Peyer's patch (tissue), 4 donors: ENCODE measurements at regions not wholly inside any gene's neighbourhood (a gene's known extent, or its start where the extent isn't known, plus 50 kb on each side); places are given as distances from the start of the nearest gene placed in this dataset.

ENCODE experiments used
- DNase-seq, 3 donors: peaks; one replicate each; pipeline ENCODE4 v3.0.0-alpha.2; 2017 to 2019
- H3K27ac ChIP-seq, 4 donors: fragments of 200-600 bp; sonication (generic); one replicate each; pipeline ENCODE4 v1.5.1; 2016 to 2019
- H3K27me3 ChIP-seq, 2 donors: fragments of 200-600 bp; sonication (generic); one replicate each; pipeline ENCODE4 v1.5.1; 2019
- H3K36me3 ChIP-seq, 3 donors: fragments of 200-600 bp; sonication (generic); one replicate each; pipeline ENCODE4 v1.5.1; 2016 to 2019
- H3K4me1 ChIP-seq, 4 donors: fragments of 200-600 bp; sonication (generic); one replicate each; pipeline ENCODE4 v1.5.1; 2016 to 2019
- H3K4me3 ChIP-seq, 4 donors: fragments of 200-600 bp; sonication (generic); 1 replicate in 3 of 4; 2 replicates in 1 of 4; pipeline ENCODE4 v1.5.1; 2016 to 2019; ENCODE audit warnings: mild to moderate bottlenecking in 1 of 4
- H3K9me3 ChIP-seq, 4 donors: fragments of 200-600 bp; sonication (generic); one replicate each; pipeline ENCODE4 v1.5.1; 2016 to 2019; ENCODE audit warnings: mild to moderate bottlenecking in 1 of 4
- POLR2A ChIP-seq, 2 donors: fragments of 450-650 bp; IDR thresholded peaks; one replicate each; pipeline ENCODE4 v1.5.1; 2017; ENCODE audit warnings: antibody characterized with exemption in 2 of 2, mild to moderate bottlenecking in 2 of 2, moderate library complexity in 2 of 2
- TF ChIP-seq, protein P1 (sequence below), 6 experiments: fragments of 450-650 bp in 4 of 6; fragments of 200-600 bp in 2 of 6; sonication (generic) in 1 of 6; IDR thresholded peaks; one replicate each; pipeline ENCODE4 v1.5.1; 2017 to 2019; ENCODE audit warnings: antibody characterized with exemption in 6 of 6, mild to moderate bottlenecking in 3 of 6, moderate library complexity in 1 of 6

DNA sequence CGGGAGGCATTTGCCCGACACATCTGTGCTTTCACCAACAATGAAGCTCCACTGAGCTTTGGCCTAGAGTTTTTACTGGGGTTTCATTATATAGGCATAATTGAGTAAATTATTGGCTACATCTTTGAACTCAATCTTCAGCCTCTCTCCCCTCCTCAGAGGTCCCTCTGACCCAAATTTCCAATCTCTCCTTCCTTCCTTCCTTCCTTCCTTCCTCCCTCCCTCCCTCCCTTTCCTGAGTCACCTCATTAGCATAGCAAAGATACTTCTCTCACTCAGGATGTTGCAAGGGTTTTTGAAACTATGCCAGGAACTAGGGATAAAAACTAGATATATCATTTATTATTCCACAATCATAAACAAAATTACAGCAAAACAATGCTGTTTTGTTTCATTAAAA is 202.8 kb upstream of the PRNP start:
- H3K36me3 ChIP-seq: no peaks in the 10 kb centered on the region
- H3K4me1 ChIP-seq: no peaks in the 10 kb centered on the region
- no peaks in the 10 kb centered on the region for H3K27me3 ChIP-seq
- no peak for TF ChIP-seq POLR2A (IDR thresholded peaks at IDR 0.05)
- TF ChIP-seq, protein P1, sequence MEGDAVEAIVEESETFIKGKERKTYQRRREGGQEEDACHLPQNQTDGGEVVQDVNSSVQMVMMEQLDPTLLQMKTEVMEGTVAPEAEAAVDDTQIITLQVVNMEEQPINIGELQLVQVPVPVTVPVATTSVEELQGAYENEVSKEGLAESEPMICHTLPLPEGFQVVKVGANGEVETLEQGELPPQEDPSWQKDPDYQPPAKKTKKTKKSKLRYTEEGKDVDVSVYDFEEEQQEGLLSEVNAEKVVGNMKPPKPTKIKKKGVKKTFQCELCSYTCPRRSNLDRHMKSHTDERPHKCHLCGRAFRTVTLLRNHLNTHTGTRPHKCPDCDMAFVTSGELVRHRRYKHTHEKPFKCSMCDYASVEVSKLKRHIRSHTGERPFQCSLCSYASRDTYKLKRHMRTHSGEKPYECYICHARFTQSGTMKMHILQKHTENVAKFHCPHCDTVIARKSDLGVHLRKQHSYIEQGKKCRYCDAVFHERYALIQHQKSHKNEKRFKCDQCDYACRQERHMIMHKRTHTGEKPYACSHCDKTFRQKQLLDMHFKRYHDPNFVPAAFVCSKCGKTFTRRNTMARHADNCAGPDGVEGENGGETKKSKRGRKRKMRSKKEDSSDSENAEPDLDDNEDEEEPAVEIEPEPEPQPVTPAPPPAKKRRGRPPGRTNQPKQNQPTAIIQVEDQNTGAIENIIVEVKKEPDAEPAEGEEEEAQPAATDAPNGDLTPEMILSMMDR (IDR thresholded peaks at IDR 0.05): no peak
- H3K9me3 ChIP-seq: no peaks in the 10 kb centered on the region
- no peak overlapping the region for H3K27ac ChIP-seq
- H3K4me3 ChIP-seq: no peak overlapping the region
- no peak for DNase-seq

DNA sequence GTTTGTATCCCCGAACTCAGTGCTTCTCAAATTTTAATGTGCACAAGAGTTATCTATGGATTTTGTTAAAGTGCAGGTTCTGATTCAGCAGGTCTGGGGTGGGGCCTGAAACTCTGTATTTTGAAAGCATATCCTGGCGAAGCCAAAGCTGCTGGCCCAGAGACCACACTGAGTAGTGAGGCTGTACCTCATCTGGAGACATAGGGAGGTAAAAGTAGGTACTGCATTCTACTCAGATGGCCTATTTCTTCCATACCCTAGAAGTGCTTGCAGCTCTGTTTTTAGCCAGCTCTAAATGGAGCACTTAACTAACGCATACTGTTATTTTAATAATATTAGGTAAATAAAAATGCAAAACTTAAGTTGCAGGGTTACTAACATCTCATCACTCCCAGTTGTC is 206.2 kb upstream of the PRNP start:
- TF ChIP-seq POLR2A (IDR thresholded peaks at IDR 0.05): no peak
- TF ChIP-seq, protein P1 (IDR thresholded peaks at IDR 0.05): no peak
- H3K4me1 ChIP-seq: no peaks in the 10 kb centered on the region
- no peak overlapping the region for H3K27ac ChIP-seq

DNA sequence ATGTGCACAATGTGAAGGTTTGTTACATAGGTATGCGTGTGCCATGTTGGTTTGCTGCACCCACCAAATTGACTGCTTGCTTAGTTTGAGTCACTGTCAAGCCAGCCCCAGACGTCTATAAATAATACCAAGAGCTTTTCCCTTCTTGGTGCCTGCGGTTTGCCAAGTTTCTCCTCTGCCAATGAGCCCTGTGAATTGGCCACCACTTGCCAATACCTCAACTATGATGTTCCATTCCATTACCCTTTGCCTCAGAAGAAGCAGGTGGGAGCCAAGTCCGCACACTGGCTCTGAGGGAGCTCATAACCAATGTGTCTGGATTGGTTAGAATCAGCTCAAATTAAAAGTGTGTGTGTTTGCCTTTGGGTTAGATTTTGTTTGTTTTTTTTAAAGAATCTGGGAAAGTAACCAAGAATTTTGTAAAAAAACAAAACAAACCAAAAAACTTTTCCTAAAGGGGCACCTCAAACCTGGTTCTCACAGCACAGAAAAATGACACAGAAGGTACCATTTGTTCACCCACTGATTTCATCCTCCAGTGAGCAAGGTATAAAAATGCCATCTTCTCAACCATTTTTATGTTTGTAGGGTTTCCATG is 209.3 kb upstream of the PRNP start:
- no peak overlapping the region for H3K27ac ChIP-seq
- H3K4me3 ChIP-seq: no peak overlapping the region
- H3K27me3 ChIP-seq: no peaks in the 10 kb centered on the region
- no peaks in the 10 kb centered on the region for H3K4me1 ChIP-seq
- no peak for DNase-seq
- H3K36me3 ChIP-seq: no peaks in the 10 kb centered on the region
- H3K9me3 ChIP-seq: no peaks in the 10 kb centered on the region
- TF ChIP-seq, protein P1 (IDR thresholded peaks at IDR 0.05): no peak
- TF ChIP-seq POLR2A (IDR thresholded peaks at IDR 0.05): no peak

More for the DNA sequence above, 206.2 kb upstream of the PRNP start:
- H3K4me3 ChIP-seq: no peak overlapping the region
- H3K27me3 ChIP-seq: no peaks in the 10 kb centered on the region
- no peak for DNase-seq
- H3K36me3 ChIP-seq: no peaks in the 10 kb centered on the region
- H3K9me3 ChIP-seq: no peaks in the 10 kb centered on the region

DNA sequence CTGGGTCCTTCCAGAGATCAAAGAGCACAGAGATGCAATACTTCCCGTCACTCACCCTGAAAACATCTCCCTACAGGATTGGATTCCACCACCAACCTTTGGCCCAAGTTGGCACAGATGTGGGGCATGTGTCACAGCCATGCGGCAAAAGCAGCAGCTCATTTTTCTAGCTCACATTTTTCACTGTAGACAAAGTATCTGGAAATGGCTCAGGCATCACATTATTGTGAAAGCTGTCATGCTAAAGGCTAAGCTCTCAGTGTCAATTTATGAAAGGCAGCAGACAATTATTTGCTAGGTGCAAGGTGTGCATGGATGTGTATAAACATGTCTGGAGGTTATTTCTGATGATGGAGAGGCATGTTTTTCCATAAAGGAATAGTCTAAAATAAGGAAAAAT is 213.3 kb upstream of the PRNP start:
- H3K4me1 ChIP-seq: no peaks in the 10 kb centered on the region
- H3K36me3 ChIP-seq: no peaks in the 10 kb centered on the region
- no peaks in the 10 kb centered on the region for H3K27me3 ChIP-seq
- TF ChIP-seq, protein P1 (IDR thresholded peaks at IDR 0.05): no peak
- TF ChIP-seq POLR2A (IDR thresholded peaks at IDR 0.05): no peak
- no peaks in the 10 kb centered on the region for H3K9me3 ChIP-seq
- H3K27ac ChIP-seq: no peak overlapping the region
- no peak overlapping the region for H3K4me3 ChIP-seq
- no peak for DNase-seq

DNA sequence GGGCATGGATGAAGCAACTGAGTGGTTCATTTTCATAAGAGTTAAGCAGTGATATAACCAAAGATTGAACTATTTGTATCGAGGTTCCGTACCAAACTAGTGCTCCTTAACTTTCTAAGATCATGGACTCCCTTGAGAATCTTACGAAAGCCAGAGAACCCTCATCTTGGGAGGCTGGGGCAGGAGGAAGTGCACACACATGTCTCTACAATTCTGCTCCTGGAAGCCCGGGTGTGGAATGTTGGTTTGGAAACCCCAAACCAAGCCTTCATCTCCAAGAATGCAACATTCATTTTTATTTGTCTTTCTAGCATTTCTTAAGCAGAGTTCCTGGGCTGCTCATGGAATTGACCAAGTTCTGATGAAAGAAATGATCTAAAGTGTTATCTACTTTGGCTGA is 215.0 kb upstream of the PRNP start:
- H3K27ac ChIP-seq: no peak overlapping the region
- no peaks in the 10 kb centered on the region for H3K36me3 ChIP-seq
- DNase-seq: no peak
- no peaks in the 10 kb centered on the region for H3K27me3 ChIP-seq
- no peak overlapping the region for H3K4me3 ChIP-seq
- no peaks in the 10 kb centered on the region for H3K4me1 ChIP-seq
- no peak for TF ChIP-seq POLR2A (IDR thresholded peaks at IDR 0.05)
- TF ChIP-seq, protein P1 (IDR thresholded peaks at IDR 0.05): no peak
- no peaks in the 10 kb centered on the region for H3K9me3 ChIP-seq

DNA sequence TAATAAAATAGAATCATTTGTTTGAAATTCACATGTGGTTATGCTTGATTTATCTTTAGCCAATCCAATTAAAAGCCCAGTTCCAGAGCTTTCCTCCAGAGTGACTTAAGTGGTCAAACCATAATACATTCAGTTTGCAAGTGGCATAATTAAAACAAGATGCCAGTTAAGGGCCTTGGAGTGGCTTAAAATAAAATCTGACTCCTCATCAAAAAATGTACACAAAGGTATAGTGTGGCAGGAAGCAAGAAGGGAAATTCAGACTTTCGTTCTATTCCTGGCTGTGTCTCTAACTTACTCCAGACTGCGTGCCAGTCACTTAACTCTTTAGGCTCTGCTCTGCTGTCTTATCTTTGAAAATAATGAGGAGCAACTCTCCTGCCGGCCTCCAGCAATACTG is 215.9 kb upstream of the PRNP start:
- TF ChIP-seq, protein P1 (IDR thresholded peaks at IDR 0.05): no peak
- TF ChIP-seq POLR2A (IDR thresholded peaks at IDR 0.05): no peak
- no peaks in the 10 kb centered on the region for H3K36me3 ChIP-seq
- H3K9me3 ChIP-seq: no peaks in the 10 kb centered on the region
- no peaks in the 10 kb centered on the region for H3K4me1 ChIP-seq
- H3K4me3 ChIP-seq: no peak overlapping the region
- H3K27ac ChIP-seq: no peak overlapping the region
- no peaks in the 10 kb centered on the region for H3K27me3 ChIP-seq
- DNase-seq: no peak
